Left forelimb (tissue), 1 donor: ENCODE measurements at regions not wholly inside any gene's neighbourhood (a gene's known extent, or its start where the extent isn't known, plus 50 kb on each side); places are given as distances from the start of the nearest gene placed in this dataset.

Source experiments
- DNase-seq: peaks from one replicate; pipeline ENCODE4 v3.0.0-alpha.2; 2018; ENCODE audit warnings: low spot score

GRCh38 chr2:120656273-120656950 lies 79.3 kb upstream of the GLI2 start:
- peak; percentile 61 for DNase-seq

DNA sequence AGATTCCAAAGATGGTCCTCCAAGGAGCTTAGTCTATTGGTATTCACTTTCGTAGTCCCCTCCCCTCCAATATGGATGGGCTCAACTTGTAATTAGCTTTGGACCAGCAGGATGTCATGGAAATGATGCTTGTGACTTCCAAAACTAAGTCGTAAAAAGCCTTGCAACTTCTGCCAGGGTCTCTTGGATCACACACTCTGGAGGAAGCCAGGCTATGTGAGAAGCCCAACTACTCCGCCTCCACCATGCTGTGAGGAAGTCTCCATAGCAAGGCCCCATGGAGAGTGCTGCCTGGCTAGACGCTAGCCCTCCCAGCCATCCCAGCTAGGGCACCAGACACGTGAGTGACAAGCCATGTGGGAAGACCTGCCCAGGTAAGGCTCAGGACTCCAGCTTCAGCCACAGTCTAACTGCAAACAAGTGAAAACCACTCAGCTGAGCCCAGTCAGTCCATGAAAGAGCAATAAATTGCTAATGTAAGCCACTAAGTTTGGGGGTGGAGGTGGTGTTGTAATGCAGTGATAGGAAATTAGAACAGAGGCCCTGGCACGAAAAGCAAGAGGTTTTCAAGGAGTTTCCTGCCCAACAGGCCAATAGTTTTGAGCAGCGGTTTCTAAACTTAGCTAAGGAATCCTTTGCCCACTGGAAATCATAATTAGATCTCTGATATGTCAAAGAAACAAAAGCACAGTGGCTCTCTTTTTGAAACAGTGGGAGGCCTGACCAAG lies 77.5 kb upstream of the GLI2 start:
- peak; percentile 56 for DNase-seq

DNA sequence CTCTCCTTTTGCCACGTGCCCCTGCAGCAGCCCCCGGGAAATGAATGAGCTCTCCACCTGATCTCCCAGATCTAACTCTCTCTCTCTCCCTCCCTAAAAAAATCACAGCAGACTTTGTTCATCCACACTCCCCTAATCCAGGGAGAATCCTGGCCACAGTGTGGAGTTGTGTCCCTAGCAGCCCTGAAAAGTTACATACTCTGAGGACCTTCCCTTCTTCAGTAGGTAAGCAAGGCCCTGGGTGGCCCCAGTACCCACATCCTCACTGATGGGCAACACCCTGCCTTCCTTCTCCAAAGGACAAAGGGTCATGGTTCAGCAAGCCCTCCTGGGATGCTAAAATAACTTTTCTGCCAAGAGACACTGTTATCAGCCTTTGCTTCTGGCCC lies 76.9 kb upstream of the GLI2 start:
- peak; percentile 18 for DNase-seq

DNA sequence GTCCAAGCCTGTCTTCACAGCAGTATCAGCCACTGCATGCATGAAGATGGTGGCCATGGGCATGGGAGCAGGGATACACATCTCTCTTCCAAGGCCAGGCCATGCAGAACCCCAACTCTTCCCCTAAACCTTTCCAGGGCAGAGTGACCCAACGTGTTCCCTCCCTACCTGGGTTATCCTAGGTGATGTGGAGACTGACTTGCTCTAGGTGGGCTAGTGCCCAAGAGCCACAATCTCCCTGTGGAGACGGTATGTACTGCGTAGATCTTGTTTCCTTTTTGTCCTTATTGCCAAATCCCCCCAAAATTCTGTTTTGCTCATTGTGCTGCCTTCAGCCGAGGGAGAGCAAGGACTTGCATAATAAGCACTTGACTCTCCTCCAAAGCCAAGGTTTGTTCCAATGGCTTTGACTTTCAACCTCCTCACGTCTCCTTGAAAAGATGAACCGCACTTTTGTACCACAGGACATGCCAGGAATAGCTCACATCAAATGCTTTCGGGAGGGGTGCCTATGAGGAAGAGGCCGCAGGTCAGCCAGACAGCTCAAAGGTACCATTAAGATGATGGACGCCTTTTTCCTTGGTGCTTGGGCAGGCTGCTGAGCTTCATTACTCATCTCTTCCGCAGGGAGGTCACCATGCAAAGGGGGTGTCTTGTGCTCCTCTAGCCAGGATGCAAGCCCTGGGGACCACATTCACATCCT lies 76.2 kb upstream of the GLI2 start:
- peak; percentile 48 for DNase-seq

DNA sequence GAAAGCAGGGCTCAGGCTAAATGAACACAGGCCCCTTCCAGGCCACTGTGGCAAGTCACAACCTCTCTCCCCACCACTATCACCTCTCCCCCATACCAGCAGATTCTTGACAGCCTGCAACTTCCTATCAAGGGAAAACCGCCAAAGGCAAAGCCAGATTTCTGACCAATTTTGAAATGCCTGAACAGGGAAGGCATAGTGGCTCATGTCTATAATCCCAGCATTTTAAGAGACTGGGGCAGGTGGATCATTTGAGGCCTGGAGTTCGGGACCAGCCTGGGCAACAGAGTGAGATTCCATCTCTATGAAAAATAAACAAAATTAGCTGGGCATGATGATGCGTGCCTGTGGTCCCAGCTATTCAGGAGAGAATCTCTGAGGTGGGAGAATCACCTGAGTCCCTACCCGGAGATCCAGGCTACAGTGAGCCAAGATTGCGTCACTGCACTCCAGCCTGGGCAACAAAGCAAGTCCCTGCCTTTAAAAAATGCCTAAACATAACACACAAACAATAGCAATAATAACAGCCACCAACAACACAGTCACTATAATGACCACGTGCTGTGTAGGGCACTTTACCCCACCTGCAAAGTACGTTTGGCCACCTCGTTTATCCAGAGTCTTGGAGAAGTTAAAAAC lies 75.5 kb upstream of the GLI2 start:
- peak; percentile 44 for DNase-seq

DNA sequence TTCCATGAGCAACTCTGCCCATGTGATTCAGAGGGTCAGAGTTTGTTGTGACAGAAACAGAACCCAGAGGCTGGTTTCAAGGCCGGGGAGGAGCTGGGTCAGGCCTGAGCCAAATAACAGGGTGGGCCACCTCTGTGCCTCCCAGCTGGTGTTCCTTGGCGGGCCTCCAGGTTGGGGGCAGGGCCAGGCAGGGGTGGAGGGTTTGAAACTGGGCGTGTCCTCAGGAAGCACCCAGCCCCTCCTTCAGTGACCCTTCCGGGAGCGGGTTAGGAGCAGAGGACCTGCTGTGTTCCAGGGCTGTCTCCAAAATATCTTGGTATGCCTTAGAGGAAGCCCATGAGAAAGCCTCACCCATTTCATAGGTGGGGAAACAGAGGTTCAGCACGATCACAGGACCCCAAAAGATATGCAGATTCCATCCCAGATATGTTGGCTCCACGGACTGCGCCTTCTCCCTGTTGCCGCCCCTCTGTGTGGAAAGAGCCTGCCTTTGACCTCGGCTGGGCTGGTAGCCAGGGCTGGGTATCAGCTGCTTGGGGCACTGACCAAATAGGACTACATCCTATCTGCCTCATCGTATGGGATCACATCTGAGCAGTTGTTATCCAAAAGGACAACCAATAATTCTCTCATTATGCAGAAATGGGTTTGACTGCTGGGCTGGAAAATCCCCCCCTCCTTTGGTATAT lies 74.8 kb upstream of the GLI2 start:
- DNase-seq, result no peak

DNA sequence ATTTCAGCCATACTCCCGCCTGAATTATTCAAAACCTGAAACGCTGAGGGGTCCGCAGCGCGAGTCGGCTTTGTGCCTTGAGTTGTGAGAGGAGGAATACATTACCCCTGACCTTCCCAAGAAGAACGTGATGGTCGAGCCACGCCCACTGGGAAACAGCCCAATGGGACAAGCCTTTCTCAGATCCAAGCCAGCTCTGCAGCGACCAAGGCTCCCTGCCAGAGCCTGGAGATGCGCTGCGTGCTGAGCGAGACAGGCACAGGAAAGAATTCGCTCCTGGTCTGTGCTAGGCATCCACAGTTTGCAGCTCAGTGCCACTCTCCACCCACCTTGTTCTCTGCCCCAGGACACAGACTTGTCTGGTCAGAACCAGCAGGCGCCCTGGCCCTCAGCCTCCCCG lies 74.1 kb upstream of the GLI2 start:
- no peak for DNase-seq

GRCh38 chr2:120662046-120662445 lies 73.6 kb upstream of the GLI2 start:
- DNase-seq, result no peak

DNA sequence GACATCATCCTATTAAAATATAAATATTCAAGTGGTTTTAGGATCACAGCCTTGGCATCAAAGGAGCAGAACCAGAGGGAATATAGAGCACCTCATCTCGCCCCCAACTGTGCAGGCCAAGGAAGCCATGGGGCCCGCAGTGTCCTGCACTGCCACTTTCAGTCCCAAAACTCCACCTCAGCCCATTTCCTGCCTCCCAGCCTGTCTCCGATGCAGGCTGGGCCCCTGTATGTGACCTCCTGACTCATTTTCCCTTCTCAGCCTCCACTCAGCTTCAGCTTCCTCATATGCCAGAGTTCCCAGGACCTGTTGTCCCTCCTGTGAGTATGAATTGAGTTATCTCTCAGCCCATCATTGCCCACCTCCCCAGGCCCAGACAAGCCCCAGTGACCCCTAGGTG lies 72.9 kb upstream of the GLI2 start:
- DNase-seq, result no peak

GRCh38 chr2:120666433-120666832 lies 69.2 kb upstream of the GLI2 start:
- no peak for DNase-seq

DNA sequence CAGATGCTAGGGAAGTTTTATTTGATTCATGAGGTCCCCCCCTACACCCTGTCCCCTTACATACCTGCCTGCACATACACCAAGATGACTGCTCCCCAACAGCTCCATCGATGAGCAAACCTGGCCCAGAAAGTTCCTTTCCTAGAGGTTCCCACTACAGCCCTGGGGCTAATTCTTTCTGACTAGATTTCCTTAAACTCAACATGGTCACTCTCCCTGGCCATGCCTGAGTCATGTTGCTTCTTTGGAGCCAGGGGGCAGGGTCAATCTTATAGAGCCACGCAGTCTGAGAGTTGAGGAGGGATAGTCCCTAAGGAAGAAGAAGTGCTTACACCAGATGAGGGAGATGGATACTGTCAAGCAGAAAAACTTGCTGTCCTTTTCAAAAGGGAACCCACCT lies 67.7 kb upstream of the GLI2 start:
- no peak for DNase-seq

DNA sequence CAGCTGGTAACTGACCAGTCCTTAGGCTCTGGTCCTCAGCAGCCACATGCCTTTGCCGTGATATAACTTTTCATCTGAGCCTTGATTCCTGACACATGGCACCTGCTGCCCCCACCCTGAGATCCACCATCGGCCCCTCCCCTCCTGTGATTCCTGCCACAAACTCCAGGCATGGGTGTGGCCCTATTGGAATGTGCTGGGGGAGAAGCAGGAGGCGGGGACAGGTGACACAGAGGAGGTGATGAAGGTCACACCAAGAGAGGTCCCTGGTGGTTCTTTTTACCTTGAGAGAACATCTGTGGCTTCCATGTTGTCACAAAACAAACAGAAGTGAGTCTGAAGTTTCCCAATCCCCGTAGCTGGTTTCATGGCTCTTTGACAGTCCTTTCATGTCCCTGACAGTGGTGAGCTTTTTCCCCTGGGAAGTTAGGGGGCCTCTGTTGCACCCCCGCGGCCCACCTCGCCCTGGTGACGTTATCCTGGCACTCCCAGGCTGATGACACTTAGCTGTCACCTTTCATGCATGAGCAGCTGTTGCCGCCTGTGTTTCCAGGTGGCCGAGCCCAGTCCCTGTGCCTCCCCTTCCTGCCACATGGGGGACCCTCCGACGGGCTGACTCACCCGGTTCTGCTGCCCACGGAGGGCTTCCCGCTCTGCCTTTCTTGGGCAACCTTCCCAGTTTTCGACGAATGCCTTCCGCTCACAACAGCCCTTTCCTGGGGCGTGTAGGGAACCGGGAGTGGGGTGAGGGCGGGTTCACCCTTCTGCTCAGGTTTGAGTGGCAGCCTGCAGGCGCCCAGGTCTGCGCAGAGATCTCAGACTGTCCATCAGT lies 66.3 kb upstream of the GLI2 start:
- no peak for DNase-seq

DNA sequence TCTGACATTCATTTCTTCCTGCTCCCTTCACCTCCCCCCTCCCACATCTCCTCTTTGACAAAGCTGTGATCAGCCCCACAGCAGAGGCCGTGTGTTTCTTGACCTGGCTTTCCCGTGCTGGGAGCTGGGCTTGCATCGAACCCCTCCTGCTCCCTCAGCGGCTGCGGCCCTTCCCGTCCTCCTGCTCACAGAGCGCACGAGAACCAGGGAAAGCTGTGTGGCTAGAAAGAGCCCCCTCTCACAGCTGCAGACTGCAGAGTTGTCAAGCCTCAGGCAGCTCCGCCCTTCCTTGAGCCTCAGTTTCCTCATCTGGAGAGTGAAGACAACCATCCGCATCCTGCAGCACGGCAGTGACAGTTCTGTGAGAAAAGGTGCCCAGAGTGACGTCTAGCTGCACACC lies 65.7 kb upstream of the GLI2 start:
- no peak for DNase-seq

- DNase-seq, result no peak
Measured at GRCh38 chr2:120670371-120670770, 65.3 kb upstream of the GLI2 start.

DNA sequence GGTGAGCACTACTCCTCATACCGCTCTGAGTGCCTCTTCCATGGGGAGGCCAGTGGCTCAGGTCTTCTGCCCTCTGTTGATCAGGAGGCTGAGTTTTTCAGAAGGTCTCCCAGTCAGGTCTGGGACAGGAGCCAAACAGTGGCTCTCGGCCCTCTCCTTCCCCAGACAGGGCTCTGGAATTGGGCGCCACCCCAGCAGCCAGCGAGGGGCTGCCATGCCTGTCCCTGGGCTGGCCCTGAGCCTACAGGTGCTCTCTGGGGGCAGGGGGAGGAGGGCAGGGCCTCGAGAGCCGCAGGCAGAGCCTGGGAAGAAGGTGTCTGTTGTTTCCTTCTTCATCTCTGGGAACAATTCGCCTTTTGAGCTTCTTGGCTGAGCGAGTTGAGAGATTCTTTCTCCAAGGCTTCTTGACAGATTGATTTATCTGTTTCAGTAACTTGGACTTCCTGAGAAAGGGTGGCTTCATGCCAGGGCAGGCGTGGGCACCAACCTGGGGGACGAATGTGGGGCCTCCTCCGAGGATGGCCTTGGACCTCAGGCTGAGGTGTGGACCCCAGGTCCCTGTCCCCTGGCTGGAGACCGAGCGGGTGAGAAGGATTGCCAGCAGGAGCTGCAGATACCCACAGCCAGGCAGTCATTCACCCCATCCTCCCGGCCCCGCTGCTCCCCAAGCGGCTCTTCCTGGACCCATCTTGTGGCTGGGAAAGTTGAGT lies 64.7 kb upstream of the GLI2 start:
- DNase-seq, result no peak

GRCh38 chr2:120672526-120673204 lies 63.0 kb upstream of the GLI2 start:
- DNase-seq, result no peak

GRCh38 chr2:120673205-120673550 lies 62.5 kb upstream of the GLI2 start:
- DNase-seq, result no peak

DNA sequence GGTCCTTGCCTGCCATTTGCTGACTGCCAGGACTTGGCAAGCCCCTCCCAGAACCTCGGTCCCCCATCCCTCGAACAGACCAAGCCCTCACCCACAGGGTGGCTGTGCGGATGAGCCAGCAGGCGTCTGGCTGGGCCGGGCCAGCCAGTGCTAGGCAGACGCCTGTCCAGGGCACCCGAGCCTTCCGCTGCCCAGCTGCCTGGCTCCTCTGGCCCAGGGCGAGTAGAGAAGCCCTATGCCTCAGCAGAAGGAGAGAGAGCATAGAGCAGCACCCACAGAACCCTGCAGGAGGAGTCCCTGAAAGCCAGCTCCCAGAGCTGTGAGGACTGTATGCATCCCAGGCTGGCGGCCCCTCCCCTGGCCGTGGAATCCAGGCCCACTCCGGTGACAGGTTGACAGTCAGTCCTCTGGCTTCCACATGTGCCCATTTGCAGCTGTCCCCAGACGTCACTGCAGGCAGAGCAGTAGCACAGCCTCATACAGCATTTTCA lies 62.1 kb upstream of the GLI2 start:
- no peak for DNase-seq

DNA sequence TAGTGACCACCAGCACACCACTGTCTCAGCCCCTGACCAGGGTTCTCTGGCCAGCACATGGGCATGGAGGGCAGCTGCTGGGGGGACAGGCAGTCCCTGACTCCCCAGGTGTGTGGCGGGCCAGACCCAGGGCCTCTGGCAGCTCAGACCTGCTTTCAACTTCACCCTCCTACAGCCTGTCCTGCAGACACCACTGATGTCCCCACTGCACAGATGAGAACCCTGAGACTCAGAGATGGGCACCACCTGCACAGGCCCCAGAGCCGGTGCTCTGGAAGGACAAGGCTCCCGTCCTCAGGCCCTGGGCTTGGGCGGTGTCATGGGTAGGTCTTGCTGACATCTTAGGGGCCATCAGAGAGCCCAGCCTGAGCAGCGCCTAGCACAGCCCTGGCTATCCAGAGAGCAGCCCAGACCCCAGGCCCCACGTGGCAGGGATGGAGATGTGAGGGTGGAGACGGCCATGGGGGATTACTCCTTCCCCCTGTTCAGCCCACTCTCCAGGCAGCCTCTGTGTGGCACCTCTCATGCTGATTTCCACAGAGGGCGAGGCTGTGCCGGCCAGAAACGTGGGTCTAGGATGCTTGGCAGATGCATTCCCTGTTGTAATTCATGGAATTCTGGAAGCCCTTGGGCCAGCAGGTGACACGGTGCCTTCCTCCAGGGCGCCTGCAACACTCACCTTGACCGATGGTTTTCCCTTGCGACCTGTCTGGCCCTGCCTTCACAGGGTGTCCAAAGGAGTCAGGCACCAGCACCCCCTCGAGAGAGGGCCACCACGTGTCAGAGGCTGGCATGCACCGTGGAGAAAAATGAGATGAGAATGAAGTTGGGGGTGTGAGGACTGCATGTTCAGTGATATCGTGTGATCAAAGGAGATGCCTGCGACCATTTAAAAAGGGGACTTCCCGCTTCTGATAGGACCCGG lies 61.2 kb upstream of the GLI2 start:
- DNase-seq, result no peak
